IPS DF 6.9 (cell line): ENCODE measurements at regions not wholly inside any gene's neighbourhood (a gene's known extent, or its start where the extent isn't known, plus 50 kb on each side); places are given as distances from the start of the nearest gene placed in this dataset.

ENCODE experiments used
- DNase-seq: peaks from one replicate; pipeline ENCODE4 v3.0.0-alpha.2; 2013; ENCODE audit warnings: low read depth, low spot score
- H3K27ac ChIP-seq: one replicate; pipeline ENCODE4 v1.5.1; 2013; ENCODE audit warnings: low read length, control low read depth
- H3K27me3 ChIP-seq: 2 replicates; pipeline ENCODE4 v1.6.1; 2013; ENCODE audit warnings: mild to moderate bottlenecking, low read length; ENCODE audit not compliant: control insufficient read depth, insufficient read depth
- H3K36me3 ChIP-seq: 2 replicates; pipeline ENCODE4 v1.6.1; 2013; ENCODE audit warnings: low read length; ENCODE audit not compliant: control insufficient read depth, insufficient read depth
- H3K4me1 ChIP-seq: 2 replicates; pipeline ENCODE4 v1.6.1; 2013; ENCODE audit warnings: low read length; ENCODE audit not compliant: control insufficient read depth, insufficient read depth
- H3K4me3 ChIP-seq: 2 replicates; pipeline ENCODE4 v1.5.1; 2013; ENCODE audit warnings: mild to moderate bottlenecking, low read length
- H3K9me3 ChIP-seq: 2 replicates; pipeline ENCODE4 v1.6.1; 2013; ENCODE audit warnings: low read length, inconsistent platforms; ENCODE audit not compliant: control insufficient read depth, insufficient read depth
- WGBS: extraction: QIAGEN DNeasy Blood & Tissue Kit; methylation state at CpG from one replicate; pipeline ENCODE4 v1.1.7; 2013; ENCODE audit warnings: mixed read lengths, missing lambda C conversion rate; ENCODE audit not compliant: insufficient read length, insufficient coverage; 5-methylcytosine and 5-hydroxymethylcytosine counted together

- no peak for DNase-seq
- no peaks in the 10 kb centered on the region for H3K36me3 ChIP-seq
- no peak overlapping the region for H3K4me3 ChIP-seq
- no peaks in the 10 kb centered on the region for H3K4me1 ChIP-seq
- H3K27ac ChIP-seq = no peak overlapping the region
- H3K9me3 ChIP-seq = no peaks in the 10 kb centered on the region
- no peaks in the 10 kb centered on the region for H3K27me3 ChIP-seq
These were observed 281.7 kb upstream of the LRATD1 start for GRCh38 chr2:14350856-14351255.

DNA sequence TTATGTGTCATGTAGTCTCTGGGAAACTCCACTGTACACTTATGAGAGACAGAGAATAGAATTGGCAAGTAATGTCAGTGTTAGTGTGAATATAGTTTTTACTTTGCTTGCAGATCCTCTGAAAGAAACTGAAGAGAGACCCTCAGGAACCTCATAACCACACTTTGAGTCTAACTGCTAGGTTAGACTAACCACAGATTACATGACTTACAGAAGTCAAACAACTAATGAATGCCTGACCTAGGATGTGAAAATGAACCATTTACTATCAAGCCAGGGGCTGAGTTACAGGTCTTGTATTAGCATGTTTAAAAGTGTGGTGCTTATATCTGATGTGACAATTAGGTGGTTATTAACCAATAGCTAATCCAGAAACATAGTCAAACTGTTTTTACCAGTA, 280.4 kb upstream of the LRATD1 start:
- no peak overlapping the region for H3K4me3 ChIP-seq
- H3K27me3 ChIP-seq = no peaks in the 10 kb centered on the region
- no peak for DNase-seq
- H3K27ac ChIP-seq = no peak overlapping the region
- H3K36me3 ChIP-seq = no peaks in the 10 kb centered on the region
- no peaks in the 10 kb centered on the region for H3K9me3 ChIP-seq
- H3K4me1 ChIP-seq = no peaks in the 10 kb centered on the region

GRCh38 chr2:14354231-14354630, 278.3 kb upstream of the LRATD1 start:
- H3K27me3 ChIP-seq = no peaks in the 10 kb centered on the region
- no CpG with 5 or more reads among the region's 3 CpGs for WGBS
- no peak for DNase-seq
- H3K9me3 ChIP-seq = no peaks in the 10 kb centered on the region
- no peaks in the 10 kb centered on the region for H3K36me3 ChIP-seq
- H3K4me3 ChIP-seq = no peak overlapping the region
- no peak overlapping the region for H3K27ac ChIP-seq
- H3K4me1 ChIP-seq = no peaks in the 10 kb centered on the region

DNA sequence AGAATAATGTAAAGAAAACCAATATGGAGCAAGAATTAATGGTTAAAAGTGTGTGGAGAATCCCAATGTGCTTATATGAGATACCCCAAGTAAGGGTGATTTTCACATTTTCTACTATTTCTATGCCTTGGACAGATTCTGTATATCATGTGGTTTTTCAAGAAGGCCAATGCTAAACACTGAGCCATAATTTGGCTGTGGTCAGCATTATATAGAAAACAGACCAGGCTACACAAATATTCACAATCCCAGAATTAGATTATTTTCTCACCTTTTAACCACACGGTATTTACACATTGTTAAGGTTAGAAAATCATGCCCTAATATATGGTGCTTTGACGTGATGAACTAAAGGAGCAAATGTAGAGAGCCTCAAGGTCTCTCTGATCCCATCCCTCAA, 277.4 kb upstream of the LRATD1 start:
- DNase-seq = no peak
- Histone ChIP-seq H3K27me3 (no peaks in the 10 kb centered on the region), H3K9me3 (no peaks in the 10 kb centered on the region), H3K4me3 (no peak overlapping the region), H3K36me3 (no peaks in the 10 kb centered on the region), H3K4me1 (no peaks in the 10 kb centered on the region), H3K27ac (no peak overlapping the region)
- WGBS = no CpG with 5 or more reads among the region's 2 CpGs

- Histone ChIP-seq H3K4me1 (no peaks in the 10 kb centered on the region), H3K9me3 (no peaks in the 10 kb centered on the region), H3K27ac (no peak overlapping the region), H3K4me3 (no peak overlapping the region), H3K36me3 (no peaks in the 10 kb centered on the region), H3K27me3 (no peaks in the 10 kb centered on the region)
- DNase-seq = no peak
- no CpG with 5 or more reads among the region's 5 CpGs for WGBS
These were observed 274.2 kb upstream of the LRATD1 start for GRCh38 chr2:14358339-14358738.

- H3K36me3 ChIP-seq = no peaks in the 10 kb centered on the region
- no peak overlapping the region for H3K27ac ChIP-seq
- H3K27me3 ChIP-seq = no peaks in the 10 kb centered on the region
- WGBS = no CpG with 5 or more reads among the region's 6 CpGs
- H3K4me3 ChIP-seq = no peak overlapping the region
- no peaks in the 10 kb centered on the region for H3K4me1 ChIP-seq
- H3K9me3 ChIP-seq = no peaks in the 10 kb centered on the region
- no peak for DNase-seq
These were observed 273.7 kb upstream of the LRATD1 start for GRCh38 chr2:14358774-14359173.

- no CpG with 5 or more reads among the region's 4 CpGs for WGBS
- no peak for DNase-seq
- no peak overlapping the region for H3K4me3 ChIP-seq
These were observed 269.4 kb upstream of the LRATD1 start for GRCh38 chr2:14363137-14363536.

GRCh38 chr2:14363976-14364375, 268.5 kb upstream of the LRATD1 start:
- Histone ChIP-seq H3K4me3 (no peak overlapping the region), H3K36me3 (no peaks in the 10 kb centered on the region), H3K4me1 (no peaks in the 10 kb centered on the region), H3K27ac (no peak overlapping the region), H3K27me3 (no peaks in the 10 kb centered on the region), H3K9me3 (no peaks in the 10 kb centered on the region)
- no CpG with 5 or more reads among the region's 3 CpGs for WGBS
- DNase-seq = no peak

More at GRCh38 chr2:14363137-14363536, 269.4 kb upstream of the LRATD1 start:
- H3K27me3 ChIP-seq = no peaks in the 10 kb centered on the region
- H3K36me3 ChIP-seq = no peaks in the 10 kb centered on the region
- H3K9me3 ChIP-seq = no peaks in the 10 kb centered on the region
- no peak overlapping the region for H3K27ac ChIP-seq
- no peaks in the 10 kb centered on the region for H3K4me1 ChIP-seq

- Histone ChIP-seq H3K27ac (no peak overlapping the region), H3K4me3 (no peak overlapping the region), H3K27me3 (no peaks in the 10 kb centered on the region), H3K36me3 (no peaks in the 10 kb centered on the region), H3K9me3 (no peaks in the 10 kb centered on the region), H3K4me1 (no peaks in the 10 kb centered on the region)
- no CpG with 5 or more reads among the region's 8 CpGs for WGBS
- DNase-seq = no peak
These were observed 268.0 kb upstream of the LRATD1 start for GRCh38 chr2:14364471-14364870.

DNA sequence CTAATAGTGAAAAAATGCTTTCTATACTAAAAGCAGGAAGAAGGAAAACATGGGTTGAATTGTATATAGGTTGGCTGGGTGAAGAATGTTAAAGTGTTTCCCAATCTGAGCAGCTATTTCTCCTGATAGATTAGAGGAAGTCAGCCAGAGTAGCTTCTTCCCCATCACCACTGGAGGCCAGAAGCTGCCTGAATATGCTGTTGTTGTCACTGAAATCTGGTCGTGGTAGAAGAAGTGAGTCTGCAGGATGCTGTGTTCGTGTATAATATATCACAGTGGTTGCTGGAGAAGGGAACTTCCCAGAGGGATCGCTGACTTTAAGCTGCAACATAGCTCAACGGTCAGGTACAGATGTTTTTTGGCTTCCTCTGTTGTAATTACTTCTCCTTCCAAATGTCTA, 247.5 kb upstream of the LRATD1 start:
- H3K36me3 ChIP-seq = no peaks in the 10 kb centered on the region
- DNase-seq = no peak
- H3K4me3 ChIP-seq = no peak overlapping the region
- no CpG with 5 or more reads among the region's 4 CpGs for WGBS
- H3K27ac ChIP-seq = no peak overlapping the region
- no peaks in the 10 kb centered on the region for H3K27me3 ChIP-seq
- H3K9me3 ChIP-seq = no peaks in the 10 kb centered on the region
- no peaks in the 10 kb centered on the region for H3K4me1 ChIP-seq

DNA sequence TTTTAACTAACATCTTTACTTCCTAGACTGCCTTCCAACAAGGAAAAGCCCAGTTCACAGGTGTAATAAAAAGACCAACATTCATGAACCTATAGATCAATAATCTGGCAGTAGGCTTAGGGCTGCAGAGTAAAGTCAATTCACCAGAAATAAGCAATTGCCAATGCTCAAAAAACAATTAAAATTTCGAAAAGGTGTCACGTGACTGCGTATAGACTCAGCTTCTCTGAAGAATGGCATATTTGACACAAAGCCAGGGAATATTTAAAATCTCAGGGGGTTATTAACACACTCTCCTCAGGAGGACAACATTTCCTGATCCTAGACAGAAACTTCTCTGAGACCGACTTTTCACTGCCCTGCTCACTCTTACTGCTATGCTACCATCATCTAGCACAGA, 245.2 kb upstream of the LRATD1 start:
- Histone ChIP-seq H3K4me3 (no peak overlapping the region), H3K27me3 (no peaks in the 10 kb centered on the region), H3K27ac (no peak overlapping the region), H3K36me3 (no peaks in the 10 kb centered on the region), H3K4me1 (no peaks in the 10 kb centered on the region), H3K9me3 (no peaks in the 10 kb centered on the region)
- DNase-seq = no peak
- WGBS = no CpG with 5 or more reads among the region's 4 CpGs
